GM18909 (cell line): ENCODE measurements at regions not wholly inside any gene's neighbourhood (a gene's known extent, or its start where the extent isn't known, plus 50 kb on each side); places are given as distances from the start of the nearest gene placed in this dataset.

Source experiments
- ATAC-seq: cut with Tn5 transposase; IDR thresholded peaks from one replicate; pipeline ENCODE4 v1.9.1; 2021; ENCODE audit warnings: mild to moderate bottlenecking; ENCODE audit not compliant: unreplicated experiment, poor library complexity

DNA sequence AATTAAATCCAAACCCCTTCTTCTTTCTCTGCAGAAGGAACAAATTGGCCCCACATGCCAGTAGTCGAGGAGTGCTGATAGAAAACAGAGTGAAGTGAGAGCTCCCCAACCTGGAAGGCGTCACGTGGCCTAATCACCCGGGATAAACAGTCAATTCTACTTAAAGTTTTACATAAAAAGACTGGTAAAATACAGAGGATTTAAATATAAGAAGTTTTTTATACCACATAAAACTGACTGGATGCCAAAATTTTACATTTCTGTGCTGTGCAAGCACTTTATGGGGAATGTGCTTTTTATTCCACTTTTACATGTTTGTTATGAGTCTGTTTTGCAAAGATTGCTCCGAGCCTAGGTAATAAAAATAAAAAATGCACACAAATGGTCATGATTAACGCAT is 1586.8 kb upstream of the ACVR2A start:
- no peak for ATAC-seq

DNA sequence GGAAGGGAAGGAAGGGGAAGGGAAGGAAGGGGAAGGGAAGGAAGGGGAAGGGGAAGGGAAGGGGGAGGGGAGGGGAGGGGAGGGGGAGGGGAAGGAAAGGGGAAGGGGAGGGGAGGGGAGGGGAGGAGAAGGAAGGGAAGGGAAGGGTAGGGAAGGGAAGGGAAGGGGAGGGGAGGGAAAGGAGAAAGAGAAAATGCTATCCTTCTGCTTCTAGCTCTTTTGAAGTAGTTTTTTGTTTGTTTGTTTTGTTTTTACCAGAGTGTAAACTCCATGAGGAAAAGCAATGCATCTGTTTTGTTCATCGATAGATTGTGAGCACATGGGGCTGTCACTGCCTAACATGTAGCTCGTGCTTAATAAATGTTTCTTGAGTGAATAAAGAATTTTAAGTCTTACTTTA is 1592.7 kb upstream of the ACVR2A start:
- no peak for ATAC-seq

DNA sequence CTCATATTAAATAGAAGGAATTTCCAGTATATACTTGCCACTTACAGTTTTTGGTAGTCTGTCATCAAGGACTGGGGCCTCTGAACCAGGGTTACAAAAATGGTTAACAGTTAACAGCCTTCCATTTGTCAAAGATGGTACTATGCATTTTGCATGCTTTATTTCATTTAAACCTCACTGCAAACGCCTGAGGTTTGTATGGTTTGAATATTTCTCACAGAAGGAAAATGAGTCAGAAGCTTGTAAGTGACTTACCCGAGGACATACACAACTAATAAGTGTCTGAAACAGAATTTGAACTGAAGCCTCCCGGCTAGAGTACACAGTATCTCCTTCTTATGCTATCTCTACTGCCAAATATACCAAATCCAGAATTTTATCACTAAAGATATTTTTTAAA is 1593.5 kb upstream of the ACVR2A start:
- no peak for ATAC-seq

DNA sequence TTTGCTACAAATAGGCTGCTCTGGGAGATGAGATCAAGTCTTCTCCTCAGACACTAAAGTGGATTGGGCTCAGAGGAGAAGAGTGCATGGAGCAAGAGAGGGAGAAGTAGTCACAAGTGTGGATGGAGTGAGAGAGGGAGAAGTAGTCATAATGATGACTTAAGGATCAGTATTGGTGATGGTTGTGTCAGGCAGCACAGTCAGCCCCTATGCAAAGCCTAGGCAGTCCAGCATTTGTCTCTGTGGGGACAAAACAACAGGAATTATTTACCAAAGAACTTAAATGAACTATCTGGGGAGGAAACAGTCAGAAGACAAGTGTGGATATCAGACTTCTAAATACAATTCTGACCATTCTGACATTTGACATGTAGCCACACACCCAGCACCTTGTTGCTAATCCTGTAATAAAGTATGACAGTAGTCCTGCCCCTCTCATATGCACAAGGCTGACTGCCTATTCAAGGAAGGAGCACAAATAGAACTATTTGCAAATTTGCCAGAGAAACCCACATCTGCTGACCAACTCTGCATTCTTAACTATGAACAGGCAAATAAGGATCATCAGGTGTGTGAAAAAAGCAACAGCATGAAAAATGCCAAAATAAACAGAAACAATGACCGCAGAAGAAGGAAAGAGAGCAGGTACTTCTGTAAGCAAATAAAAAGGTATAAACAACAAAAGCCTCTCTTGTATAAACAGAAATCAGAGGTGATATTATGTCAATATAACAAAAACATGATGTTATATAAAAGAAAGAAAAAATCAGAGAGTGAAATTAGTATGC is 1597.9 kb upstream of the ACVR2A start:
- peak; percentile 28 for ATAC-seq

DNA sequence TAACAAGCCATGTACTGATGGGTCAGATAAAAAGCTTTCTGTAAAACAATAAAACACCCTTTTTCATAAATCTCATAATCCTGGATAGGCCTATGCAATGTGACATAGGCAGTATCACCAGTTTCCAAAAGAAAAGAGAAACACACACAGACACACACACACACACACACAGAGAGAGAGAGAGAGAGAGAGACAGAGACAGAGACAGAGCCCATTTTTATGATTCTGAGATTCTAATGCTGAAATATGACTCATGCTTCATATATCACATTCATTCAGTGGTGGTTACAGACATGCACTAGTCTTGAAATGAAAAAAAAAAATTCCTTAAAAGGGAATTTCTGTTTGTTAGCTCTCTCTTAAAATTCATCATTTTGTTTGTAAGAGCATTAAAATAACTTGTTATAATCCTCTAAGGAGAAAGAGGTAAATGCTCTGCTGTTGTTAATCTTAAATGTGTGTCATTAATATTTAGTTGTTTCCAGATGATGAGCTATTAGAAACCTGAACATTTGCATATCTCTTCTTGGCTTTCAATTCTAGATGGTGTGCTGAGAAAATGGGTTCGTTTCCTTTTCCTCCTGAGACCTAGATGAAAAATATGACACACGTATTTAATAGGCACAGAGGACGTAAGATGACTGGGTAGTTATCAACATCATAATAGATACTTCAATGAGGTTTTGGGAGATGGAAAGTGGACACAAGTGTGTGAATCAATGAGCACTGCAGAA is 1598.7 kb upstream of the ACVR2A start:
- ATAC-seq: peak; percentile 44

DNA sequence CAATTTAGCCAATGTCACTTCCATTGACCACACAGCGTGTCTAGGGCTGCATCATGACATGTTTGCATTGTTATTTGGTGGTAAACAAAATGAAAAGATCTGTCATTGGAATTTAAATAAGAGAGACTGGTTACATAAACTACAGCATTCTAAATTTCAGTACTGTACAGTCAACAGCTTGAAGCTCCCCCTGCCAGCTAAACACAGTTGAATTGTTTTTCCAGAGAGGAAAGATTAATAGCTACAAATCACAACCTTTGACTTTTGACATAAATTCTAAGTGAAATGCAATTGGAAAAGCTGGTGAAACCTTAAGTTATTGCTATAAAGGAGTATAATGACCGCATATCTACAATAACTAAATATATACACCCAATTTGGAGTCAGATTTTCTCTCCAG is 1600.0 kb upstream of the ACVR2A start:
- ATAC-seq: no peak

DNA sequence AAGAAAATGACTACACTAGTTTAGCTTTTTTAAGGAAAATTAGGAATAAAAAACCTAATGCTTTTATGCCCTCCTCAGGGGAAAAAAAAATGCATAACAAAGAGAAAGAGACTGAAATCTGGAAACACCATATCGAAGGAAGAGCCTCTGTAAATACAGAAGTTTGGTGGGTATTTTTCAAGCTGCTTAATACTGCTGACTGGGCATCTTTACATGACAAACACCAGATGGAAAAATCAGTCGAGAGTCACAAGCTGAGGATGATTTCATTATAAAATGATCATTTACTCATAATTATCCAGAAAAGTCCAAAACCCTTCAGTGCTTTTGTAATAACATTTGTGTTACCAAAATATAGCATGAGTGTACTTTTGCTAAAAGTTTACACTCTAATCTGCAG is 1600.7 kb upstream of the ACVR2A start:
- no peak for ATAC-seq

DNA sequence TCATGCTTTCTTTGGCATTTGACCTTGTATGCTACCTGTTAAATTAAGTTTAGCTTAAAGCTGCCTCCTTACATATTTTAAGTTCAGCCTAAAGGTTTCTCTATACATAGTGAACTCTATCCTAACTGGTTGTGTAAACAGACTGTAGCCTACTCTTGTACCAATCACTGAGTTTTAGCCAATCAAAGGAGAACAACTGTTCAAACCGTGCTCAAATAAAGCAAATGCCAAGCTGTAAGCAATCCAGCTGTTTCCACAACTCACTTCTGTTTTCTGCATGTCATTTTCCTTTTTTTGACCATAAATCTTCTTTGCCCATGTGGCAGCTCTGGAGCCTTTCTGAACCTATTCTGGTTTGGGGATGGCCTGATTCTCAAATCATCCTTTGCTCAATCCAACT is 1603.8 kb upstream of the ACVR2A start:
- ATAC-seq: no peak

DNA sequence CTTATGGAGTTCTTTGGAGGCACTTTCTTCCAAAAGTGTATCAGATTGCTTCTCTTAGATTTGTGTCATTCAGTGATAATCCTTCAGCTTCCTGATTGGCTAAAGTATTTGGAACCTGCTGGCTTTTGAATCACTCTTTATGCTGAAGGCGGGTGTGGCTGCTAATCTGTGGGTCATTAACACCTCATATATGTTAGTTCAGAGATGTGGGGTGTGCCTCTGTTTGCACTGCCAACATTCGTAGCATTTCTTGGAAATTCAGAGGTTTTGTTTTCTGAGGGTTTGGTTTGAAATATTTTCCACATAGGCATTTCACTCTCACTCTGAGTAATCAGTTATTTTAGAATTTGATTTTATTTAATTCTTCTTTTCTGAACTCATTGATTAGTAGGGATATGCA is 1604.4 kb upstream of the ACVR2A start:
- no peak for ATAC-seq

DNA sequence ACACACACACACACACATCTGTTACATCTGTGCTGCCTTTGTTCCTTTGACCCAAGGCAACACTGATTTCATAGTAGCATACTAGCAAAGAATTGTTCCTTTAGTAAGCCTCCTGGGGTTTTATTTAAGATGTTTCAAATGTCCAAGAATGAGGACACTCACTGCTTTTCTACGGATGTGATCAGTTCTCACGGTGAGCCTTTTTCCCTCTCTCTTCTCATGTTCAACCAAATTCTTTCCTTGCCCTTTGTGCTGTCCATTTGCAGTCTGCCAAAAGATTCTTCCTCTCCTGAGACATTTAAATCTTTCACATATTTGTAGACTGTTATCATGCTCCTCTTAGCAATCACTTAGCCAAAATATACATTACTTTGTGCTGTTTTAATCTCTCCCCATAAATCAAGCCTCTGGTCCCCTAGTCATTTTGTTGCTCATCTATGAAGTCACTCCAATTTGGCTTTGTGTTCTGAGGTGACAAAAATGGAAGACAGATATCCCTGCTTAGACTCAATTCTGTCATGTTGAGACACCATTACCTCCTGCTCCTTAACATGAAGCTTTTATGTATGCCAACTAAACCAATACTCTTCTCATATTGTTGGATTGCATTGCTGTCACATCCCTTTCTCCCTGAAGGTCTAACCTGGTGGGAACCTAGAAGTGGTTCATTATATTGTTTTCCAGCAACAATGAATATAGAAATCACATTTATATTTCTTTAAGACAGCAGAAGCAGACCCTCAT is 1605.3 kb upstream of the ACVR2A start:
- no peak for ATAC-seq

DNA sequence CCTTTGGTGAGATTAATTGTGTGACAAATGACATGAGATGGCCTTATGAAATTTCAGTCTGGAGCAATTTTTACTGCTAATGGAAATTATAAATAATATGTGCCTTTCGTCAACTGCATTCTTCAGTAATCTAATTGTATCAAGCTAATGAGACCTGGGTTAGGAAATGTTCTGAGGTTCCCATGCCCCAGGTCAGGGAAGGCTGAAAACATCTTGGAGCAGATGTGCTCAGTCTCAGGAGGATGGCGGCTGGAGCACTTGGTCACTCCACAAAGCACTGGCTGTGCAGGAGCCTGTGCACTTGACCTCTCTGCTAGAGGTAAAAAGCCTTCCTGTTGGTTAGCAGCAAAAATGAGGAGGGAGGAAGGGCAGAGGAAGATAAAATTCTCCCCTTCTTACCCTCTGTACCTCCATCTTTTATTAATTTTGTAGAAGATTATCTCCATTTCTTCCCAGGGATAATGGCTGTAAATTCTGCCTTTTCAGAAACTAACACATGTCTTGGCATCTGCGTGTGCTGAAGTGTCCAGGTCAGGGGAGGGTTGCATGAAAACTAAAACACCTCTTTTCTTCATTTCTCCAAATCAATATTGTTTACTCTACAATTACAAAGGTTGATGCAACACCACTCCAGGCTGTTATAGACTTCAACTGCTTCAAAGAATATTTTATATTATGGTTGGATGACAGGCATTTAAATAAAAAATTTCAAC is 1606.4 kb upstream of the ACVR2A start:
- no peak for ATAC-seq

DNA sequence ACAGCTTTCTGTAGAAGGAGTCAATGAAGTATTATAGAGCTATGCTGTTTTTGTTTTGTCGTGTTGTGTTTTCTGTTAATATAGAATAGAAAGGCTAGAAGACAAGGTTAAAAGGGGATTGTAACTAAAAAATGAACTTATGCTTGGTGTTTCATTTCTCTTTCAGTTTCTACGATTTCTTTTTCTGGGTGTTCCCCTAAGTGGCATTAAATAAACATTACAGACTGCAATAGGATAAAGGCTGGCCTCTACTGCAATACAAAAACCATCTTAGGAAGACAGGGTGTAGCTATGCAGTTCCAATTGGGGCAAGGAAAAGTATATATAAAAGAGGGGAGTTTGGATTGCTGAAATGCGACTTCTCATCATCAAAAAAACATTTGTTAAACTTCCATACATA is 1609.7 kb upstream of the ACVR2A start:
- ATAC-seq: no peak

DNA sequence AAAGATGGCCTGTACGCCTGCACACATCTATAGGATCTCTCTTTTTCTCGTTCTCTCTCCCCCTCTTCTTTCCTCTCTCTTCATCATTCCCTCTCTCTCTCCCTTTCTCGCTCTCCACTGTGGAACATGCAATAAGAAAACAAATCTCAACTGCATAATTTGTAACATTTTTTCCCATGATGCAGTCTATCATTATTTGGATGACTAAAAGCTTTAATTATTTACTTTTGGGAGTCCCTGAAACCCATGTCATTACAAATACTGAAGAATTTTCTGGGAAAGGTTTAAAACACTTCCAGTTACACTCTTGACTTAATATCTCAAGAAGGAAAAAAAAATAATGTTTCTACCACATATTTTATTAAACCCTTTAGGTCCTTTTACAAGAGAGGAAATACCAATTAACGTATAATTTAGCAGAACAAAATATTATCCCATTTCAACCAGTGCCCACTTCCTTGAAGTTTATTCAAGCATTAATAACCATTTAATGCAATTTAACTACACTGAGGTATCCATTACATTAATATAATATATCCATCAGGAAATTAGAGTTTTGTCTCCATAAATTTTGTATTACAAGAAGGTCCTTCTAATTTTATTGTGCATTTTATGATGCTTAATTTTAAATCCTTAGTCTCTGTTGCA is 1615.2 kb upstream of the ACVR2A start:
- ATAC-seq: no peak

DNA sequence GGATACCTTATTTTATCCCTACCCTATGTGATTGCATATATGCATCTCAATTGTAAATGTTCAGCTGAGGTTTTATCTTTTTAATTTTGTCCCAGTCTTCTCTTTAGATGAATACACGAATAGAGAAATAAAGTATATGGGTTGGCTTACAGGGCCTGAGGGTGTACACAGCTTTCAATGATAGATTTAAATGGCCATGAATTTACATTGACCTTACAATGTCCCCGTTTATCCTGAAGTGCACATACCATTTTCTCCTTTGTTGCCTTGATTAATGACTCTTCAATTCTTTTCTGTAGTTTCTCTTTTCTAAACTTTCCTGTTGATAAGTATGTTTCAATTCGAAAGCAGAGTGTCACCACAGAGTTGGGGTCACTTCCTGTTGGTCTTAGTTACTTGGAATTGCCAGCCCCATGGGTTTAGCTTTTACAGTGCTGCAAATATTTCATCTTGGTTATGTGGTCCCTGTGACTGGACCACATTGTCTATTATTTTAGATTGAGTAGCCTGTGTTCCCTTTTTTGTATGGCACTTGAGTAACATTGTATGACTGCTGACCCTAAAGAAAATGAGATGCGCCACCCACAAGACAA is 1616.3 kb upstream of the ACVR2A start:
- peak; percentile 86 for ATAC-seq

DNA sequence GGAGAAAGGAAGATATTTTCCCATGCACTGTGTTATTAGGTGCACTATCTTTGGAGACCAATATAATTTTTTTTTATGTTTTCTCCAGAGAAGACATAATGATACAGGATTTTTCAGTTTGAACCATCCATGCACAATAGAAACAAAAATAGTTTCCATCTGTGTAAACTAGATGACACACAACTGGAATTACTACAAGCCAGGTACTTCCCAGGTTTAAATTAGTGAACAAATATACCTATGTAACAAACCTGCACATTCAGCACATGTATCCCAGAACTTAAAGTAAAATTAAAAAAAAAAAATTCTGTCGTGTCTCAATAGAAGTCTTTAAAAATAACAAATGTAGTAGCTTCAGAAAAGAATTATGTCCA is 1616.8 kb upstream of the ACVR2A start:
- no peak for ATAC-seq

DNA sequence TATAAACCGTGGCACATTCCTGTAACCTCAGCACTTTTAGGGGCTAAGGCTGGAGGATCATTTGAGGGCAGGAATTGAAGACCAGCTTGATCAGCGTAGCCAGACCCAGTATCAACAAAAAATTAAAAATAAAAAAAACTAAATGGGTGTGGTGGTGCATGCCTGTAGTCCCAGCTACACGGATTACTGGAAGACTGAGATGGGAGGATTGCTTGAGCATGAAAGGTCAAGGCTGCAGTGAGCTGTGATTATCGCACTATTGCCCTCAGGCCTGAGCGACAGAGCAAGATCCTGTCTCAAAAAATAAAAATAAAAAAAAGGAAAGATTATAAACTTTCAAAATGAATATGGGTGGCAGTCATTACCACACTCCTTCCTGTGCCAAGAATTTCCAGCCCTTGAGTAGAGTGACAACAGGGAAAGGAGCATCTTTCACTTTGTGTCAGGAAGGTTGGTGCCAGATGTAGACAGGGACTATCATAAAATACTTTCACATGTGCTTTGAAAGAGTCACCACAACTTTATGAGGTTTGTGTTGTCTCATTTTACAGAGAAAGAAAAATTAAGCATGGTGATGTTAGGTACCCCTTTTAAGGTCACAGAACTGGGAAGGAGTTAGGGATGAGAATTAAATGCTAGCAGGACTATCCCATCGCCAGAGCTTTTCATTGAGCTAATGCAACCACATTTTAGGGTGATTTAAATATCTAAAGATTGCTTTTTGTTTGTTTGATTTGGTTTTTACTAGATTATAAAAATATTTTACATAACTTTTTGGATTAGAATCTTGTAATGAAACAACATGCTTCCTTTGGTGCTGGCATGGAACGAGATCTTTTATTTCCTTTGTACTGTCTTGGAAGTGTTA is 1617.4 kb upstream of the ACVR2A start:
- no peak for ATAC-seq

DNA sequence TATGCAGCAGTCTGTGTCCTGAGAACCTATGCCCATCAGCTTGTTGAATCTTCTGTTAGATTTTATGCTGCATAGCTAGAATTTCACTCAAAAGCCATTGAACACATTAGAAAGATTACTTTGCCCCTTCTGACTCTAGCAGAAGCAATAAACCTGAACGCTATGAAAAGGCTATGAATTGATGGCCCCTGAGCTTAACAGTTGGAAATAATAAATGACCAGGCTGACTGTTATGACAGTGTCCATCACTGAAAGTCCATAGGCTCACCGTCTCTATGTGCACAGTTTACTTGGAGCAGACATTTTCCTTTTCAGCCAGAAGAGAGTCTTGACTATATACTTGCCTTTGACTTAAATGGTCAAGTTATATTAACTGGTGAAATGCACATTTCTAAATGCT is 1618.8 kb upstream of the ACVR2A start:
- ATAC-seq: no peak

DNA sequence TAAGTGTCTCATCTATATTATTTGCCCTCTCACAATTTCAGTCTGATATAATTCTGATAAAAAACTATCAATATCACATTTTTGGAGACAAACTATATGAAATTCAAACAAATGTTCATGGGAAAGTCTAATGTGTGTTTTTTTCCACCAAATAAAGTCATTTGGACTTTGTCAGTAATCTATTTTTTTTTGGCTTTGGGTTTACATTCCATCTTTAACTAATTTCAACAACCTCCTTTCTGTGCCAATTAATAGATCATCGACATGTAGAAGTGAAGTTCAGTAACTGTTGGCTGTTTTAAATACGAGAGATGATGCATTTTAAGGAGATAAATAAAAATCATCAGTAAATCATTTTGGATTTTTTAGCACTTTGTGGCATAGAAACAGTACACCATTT is 1623.0 kb upstream of the ACVR2A start:
- no peak for ATAC-seq

DNA sequence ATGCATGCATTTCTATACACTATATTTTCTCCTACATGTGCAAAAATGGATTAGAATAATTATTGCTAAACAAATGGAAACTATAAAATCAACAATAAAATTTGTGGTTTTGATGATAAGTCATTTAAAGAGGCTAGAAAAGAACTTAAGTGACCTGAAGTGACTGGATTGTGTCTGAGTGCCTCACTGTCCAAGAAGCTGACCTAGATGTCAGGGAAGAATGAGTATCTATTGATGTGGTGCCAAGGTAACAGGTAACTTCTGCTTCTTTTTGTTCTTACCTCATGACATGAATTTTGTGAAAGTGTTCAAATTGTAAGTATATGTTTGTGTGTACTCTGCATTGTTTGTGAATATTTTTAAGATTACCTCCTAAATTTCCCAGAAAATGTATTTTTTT is 1623.9 kb upstream of the ACVR2A start:
- ATAC-seq: no peak
